MM.1S (cell line): ENCODE measurements at regions not wholly inside any gene's neighbourhood (a gene's known extent, or its start where the extent isn't known, plus 50 kb on each side); places are given as distances from the start of the nearest gene placed in this dataset.

ENCODE experiments used
- CTCF ChIP-seq: fragments of 300-600 bp; sonication (generic); IDR thresholded peaks from 2 replicates; pipeline ENCODE4 v1.5.1; 2016; ENCODE audit warnings: antibody characterized with exemption, low read length, mixed read lengths
- EZH2 ChIP-seq: fragments of 300-600 bp; sonication (generic); optimal IDR thresholded peaks from 2 replicates; pipeline ENCODE3; 2017; ENCODE audit warnings: low read depth, mild to moderate bottlenecking, antibody characterized with exemption, low read length, mixed read lengths

GRCh38 chr11:106493751-106494150 is 416.3 kb downstream of the AASDHPPT start:
- TF ChIP-seq CTCF (no peak), EZH2 (no peak)
